ENCODE measurements at regions not wholly inside any gene's neighbourhood (a gene's known extent, or its start where the extent isn't known, plus 50 kb on each side); places are given as distances from the start of the nearest gene placed in this dataset.

GRCh38 chr5:143665866-143666265, 146.1 kb upstream of the HMHB1 start:
- H3K9me3 Mint-ChIP-seq: peaks cover 0 to 8% (median 0%) of the 10 kb centered on the region in 5 donors
- no peak overlapping the region for H3K27ac Mint-ChIP-seq
- H3K9me3 ChIP-seq (ENCODE audit: low read length): no peaks in the 10 kb centered on the region
- H3K27me3 Mint-ChIP-seq: peaks cover 0 to 3% of the 10 kb centered on the region in 2 donors
- H3K4me1 Mint-ChIP-seq: no peaks in the 10 kb centered on the region
- no peak overlapping the region for H3K27ac ChIP-seq (ENCODE audit: low read depth, low read length)
- no peaks in the 10 kb centered on the region for H3K4me1 ChIP-seq (ENCODE audit: insufficient read depth, low read length)
- no peaks in the 10 kb centered on the region for H3K27me3 ChIP-seq (ENCODE audit: insufficient read depth, low read length, poor library complexity, severe bottlenecking)
- H3K36me3 Mint-ChIP-seq: peaks cover 0 to 5% (median 0%) of the 10 kb centered on the region in 3 donors
- DNase-seq: no peak
- ChIA-PET CTCF (interaction anchor here (1.0 kb wide), 1 partner anchor 23 kb away, joined by 3 read pairs; no protein-coding TSS in a partner anchor), POLR2A (no interaction called here)
- no peak overlapping the region for H3K4me3 Mint-ChIP-seq
- H3K36me3 ChIP-seq (ENCODE audit: insufficient read depth, low read length): no peaks in the 10 kb centered on the region
- H3K4me3 ChIP-seq (ENCODE audit: low read length): no peak overlapping the region

- H3K9me3 Mint-ChIP-seq: no peaks in the 10 kb centered on the region
- H3K27ac ChIP-seq (ENCODE audit: low read depth, low read length): no peak overlapping the region
- DNase-seq: no peak
- H3K27ac Mint-ChIP-seq: no peak overlapping the region
- H3K4me1 Mint-ChIP-seq: no peaks in the 10 kb centered on the region
- ChIA-PET POLR2A (no interaction called here), CTCF (interaction anchor here (1.0 kb wide), 1 partner anchor 22 kb away, joined by 3 read pairs; no protein-coding TSS in a partner anchor)
- H3K36me3 ChIP-seq (ENCODE audit: insufficient read depth, low read length): no peaks in the 10 kb centered on the region
- no peak overlapping the region for H3K4me3 Mint-ChIP-seq
- no peaks in the 10 kb centered on the region for H3K9me3 ChIP-seq (ENCODE audit: low read length)
- no peak overlapping the region for H3K4me3 ChIP-seq (ENCODE audit: low read length)
- peaks cover 0 to 3% of the 10 kb centered on the region in 2 donors for H3K27me3 Mint-ChIP-seq
- no peaks in the 10 kb centered on the region for H3K36me3 Mint-ChIP-seq
- H3K27me3 ChIP-seq (ENCODE audit: insufficient read depth, low read length, poor library complexity, severe bottlenecking): no peaks in the 10 kb centered on the region
- H3K4me1 ChIP-seq (ENCODE audit: insufficient read depth, low read length): no peaks in the 10 kb centered on the region
Measured at GRCh38 chr5:143664623-143665022, 147.3 kb upstream of the HMHB1 start.

GRCh38 chr5:143663872-143664271, 148.1 kb upstream of the HMHB1 start:
- Mint-ChIP-seq H3K27ac (peak overlapping the region in 1 of 8 donors; percentile 30), H3K4me1 (no peaks in the 10 kb centered on the region), H3K36me3 (no peaks in the 10 kb centered on the region), H3K27me3 (peaks cover 0 to 3% of the 10 kb centered on the region in 2 donors), H3K9me3 (no peaks in the 10 kb centered on the region), H3K4me3 (no peak overlapping the region)
- Histone ChIP-seq H3K27ac (ENCODE audit: low read depth, low read length) (no peak overlapping the region), H3K4me3 (ENCODE audit: low read length) (no peak overlapping the region), H3K27me3 (ENCODE audit: insufficient read depth, low read length, poor library complexity, severe bottlenecking) (no peaks in the 10 kb centered on the region), H3K4me1 (ENCODE audit: insufficient read depth, low read length) (no peaks in the 10 kb centered on the region), H3K36me3 (ENCODE audit: insufficient read depth, low read length) (no peaks in the 10 kb centered on the region), H3K9me3 (ENCODE audit: low read length) (no peaks in the 10 kb centered on the region)
- ChIA-PET CTCF (no interaction called here), POLR2A (no interaction called here)
- no peak for DNase-seq

GRCh38 chr5:143662020-143662419, 149.9 kb upstream of the HMHB1 start:
- ChIA-PET CTCF (no interaction called here), POLR2A (no interaction called here)
- Histone ChIP-seq H3K9me3 (ENCODE audit: low read length) (no peaks in the 10 kb centered on the region), H3K27me3 (ENCODE audit: insufficient read depth, low read length, poor library complexity, severe bottlenecking) (no peaks in the 10 kb centered on the region), H3K36me3 (ENCODE audit: insufficient read depth, low read length) (no peaks in the 10 kb centered on the region), H3K4me1 (ENCODE audit: insufficient read depth, low read length) (no peaks in the 10 kb centered on the region), H3K4me3 (ENCODE audit: low read length) (no peak overlapping the region), H3K27ac (ENCODE audit: low read depth, low read length) (no peak overlapping the region)
- DNase-seq: no peak
- Mint-ChIP-seq H3K9me3 (no peaks in the 10 kb centered on the region), H3K4me1 (no peaks in the 10 kb centered on the region), H3K36me3 (no peaks in the 10 kb centered on the region), H3K27ac (no peak overlapping the region), H3K4me3 (no peak overlapping the region), H3K27me3 (peaks cover 0 to 3% of the 10 kb centered on the region in 2 donors)

- no peaks in the 10 kb centered on the region for H3K9me3 ChIP-seq (ENCODE audit: low read length)
- H3K36me3 ChIP-seq (ENCODE audit: insufficient read depth, low read length): no peaks in the 10 kb centered on the region
- H3K4me3 ChIP-seq (ENCODE audit: low read length): no peak overlapping the region
- Mint-ChIP-seq H3K4me1 (no peaks in the 10 kb centered on the region), H3K27ac (no peak overlapping the region), H3K9me3 (no peaks in the 10 kb centered on the region), H3K36me3 (no peaks in the 10 kb centered on the region), H3K4me3 (no peak overlapping the region), H3K27me3 (peaks cover 0 to 3% of the 10 kb centered on the region in 2 donors)
- H3K27me3 ChIP-seq (ENCODE audit: insufficient read depth, low read length, poor library complexity, severe bottlenecking): no peaks in the 10 kb centered on the region
- no peaks in the 10 kb centered on the region for H3K4me1 ChIP-seq (ENCODE audit: insufficient read depth, low read length)
- DNase-seq: no peak
- POLR2A ChIA-PET: interaction anchor here (0.8 kb wide), 1 partner anchor 336 kb away, joined by 3 read pairs; no protein-coding TSS in a partner anchor
- no peak overlapping the region for H3K27ac ChIP-seq (ENCODE audit: low read depth, low read length)
- CTCF ChIA-PET: no interaction called here
Measured at GRCh38 chr5:143660625-143661024, 151.3 kb upstream of the HMHB1 start.

GRCh38 chr5:143659599-143660238, 152.2 kb upstream of the HMHB1 start:
- H3K4me1 Mint-ChIP-seq: no peaks in the 10 kb centered on the region
- Histone ChIP-seq H3K9me3 (ENCODE audit: low read length) (no peaks in the 10 kb centered on the region), H3K36me3 (ENCODE audit: insufficient read depth, low read length) (no peaks in the 10 kb centered on the region), H3K27me3 (ENCODE audit: insufficient read depth, low read length, poor library complexity, severe bottlenecking) (no peaks in the 10 kb centered on the region), H3K4me3 (ENCODE audit: low read length) (no peak overlapping the region), H3K27ac (ENCODE audit: low read depth, low read length) (no peak overlapping the region), H3K4me1 (ENCODE audit: insufficient read depth, low read length) (no peaks in the 10 kb centered on the region)
- peaks cover 0 to 3% of the 10 kb centered on the region in 2 donors for H3K27me3 Mint-ChIP-seq
- ChIA-PET POLR2A (no interaction called here), CTCF (no interaction called here)
- H3K36me3 Mint-ChIP-seq: no peaks in the 10 kb centered on the region
- DNase-seq: no peak
- H3K27ac Mint-ChIP-seq: no peak overlapping the region
- H3K4me3 Mint-ChIP-seq: no peak overlapping the region
- H3K9me3 Mint-ChIP-seq: no peaks in the 10 kb centered on the region

- no peak overlapping the region for H3K4me3 Mint-ChIP-seq
- CTCF ChIA-PET: no interaction called here
Measured at GRCh38 chr5:143658956-143659355, 153.0 kb upstream of the HMHB1 start.

GRCh38 chr5:143657647-143658285, 154.2 kb upstream of the HMHB1 start:
- DNase-seq: no peak
- H3K36me3 ChIP-seq (ENCODE audit: insufficient read depth, low read length): no peaks in the 10 kb centered on the region
- H3K27ac ChIP-seq (ENCODE audit: low read depth, low read length): no peak overlapping the region
- no peaks in the 10 kb centered on the region for H3K36me3 Mint-ChIP-seq
- no peaks in the 10 kb centered on the region for H3K4me1 ChIP-seq (ENCODE audit: insufficient read depth, low read length)
- H3K9me3 ChIP-seq (ENCODE audit: low read length): no peaks in the 10 kb centered on the region
- H3K4me3 Mint-ChIP-seq: no peak overlapping the region
- CTCF ChIA-PET: no interaction called here
- H3K4me1 Mint-ChIP-seq: no peaks in the 10 kb centered on the region
- H3K27me3 Mint-ChIP-seq: no peaks in the 10 kb centered on the region
- no peaks in the 10 kb centered on the region for H3K9me3 Mint-ChIP-seq
- no peak overlapping the region for H3K27ac Mint-ChIP-seq
- H3K27me3 ChIP-seq (ENCODE audit: insufficient read depth, low read length, poor library complexity, severe bottlenecking): no peaks in the 10 kb centered on the region
- POLR2A ChIA-PET: no interaction called here
- H3K4me3 ChIP-seq (ENCODE audit: low read length): no peak overlapping the region

More at GRCh38 chr5:143658956-143659355, 153.0 kb upstream of the HMHB1 start:
- no peaks in the 10 kb centered on the region for H3K9me3 Mint-ChIP-seq
- H3K27me3 Mint-ChIP-seq: peaks cover 0 to 2% of the 10 kb centered on the region in 2 donors
- no peaks in the 10 kb centered on the region for H3K36me3 Mint-ChIP-seq
- Histone ChIP-seq H3K27ac (ENCODE audit: low read depth, low read length) (no peak overlapping the region), H3K27me3 (ENCODE audit: insufficient read depth, low read length, poor library complexity, severe bottlenecking) (no peaks in the 10 kb centered on the region), H3K9me3 (ENCODE audit: low read length) (no peaks in the 10 kb centered on the region), H3K4me3 (ENCODE audit: low read length) (no peak overlapping the region), H3K4me1 (ENCODE audit: insufficient read depth, low read length) (no peaks in the 10 kb centered on the region), H3K36me3 (ENCODE audit: insufficient read depth, low read length) (no peaks in the 10 kb centered on the region)
- DNase-seq: no peak
- H3K4me1 Mint-ChIP-seq: no peaks in the 10 kb centered on the region
- no peak overlapping the region for H3K27ac Mint-ChIP-seq
- POLR2A ChIA-PET: no interaction called here

All from CD8-positive, alpha-beta memory T cell (primary cell).